Cardiac muscle cell (in vitro differentiated cells and primary cell): ENCODE measurements at regions not wholly inside any gene's neighbourhood (a gene's known extent, or its start where the extent isn't known, plus 50 kb on each side); places are given as distances from the start of the nearest gene placed in this dataset.

Source experiments
- DNase-seq, 2 donors: peaks; one replicate each; pipeline versions ENCODE4 v3.0.0 to v3.0.0-alpha.2; 2010 to 2017; ENCODE audit warnings: low read depth in 1 of 2, low spot score in 1 of 2
- H3K27ac ChIP-seq: fragments of 200-600 bp; sonication (generic); 2 replicates; pipeline ENCODE4 v1.5.1; 2016
- H3K27me3 ChIP-seq: fragments of 200-600 bp; sonication (generic); 2 replicates; pipeline ENCODE4 v1.6.0; 2016; ENCODE audit warnings: control low read depth
- H3K36me3 ChIP-seq: fragments of 200-600 bp; sonication (generic); 2 replicates; pipeline ENCODE4 v1.5.1; 2016; ENCODE audit warnings: control low read depth
- H3K4me1 ChIP-seq: fragments of 200-600 bp; sonication (generic); 2 replicates; pipeline ENCODE4 v1.8.1; 2017; ENCODE audit warnings: low read depth, mild to moderate bottlenecking, mixed run types
- H3K4me3 ChIP-seq: fragments of 200-600 bp; sonication (generic); 2 replicates; pipeline ENCODE4 v1.5.1; 2016; ENCODE audit warnings: mild to moderate bottlenecking
- H3K9me3 ChIP-seq: fragments of 200-600 bp; sonication (generic); 2 replicates; pipeline ENCODE4 v1.5.1; 2017; ENCODE audit warnings: low read depth, mild to moderate bottlenecking, control low read depth
- TF ChIP-seq, protein P1 (sequence below): IDR thresholded peaks from 2 replicates; pipeline ENCODE4 v1.5.1; 2012; ENCODE audit warnings: low read depth, mild to moderate bottlenecking, low read length

DNA sequence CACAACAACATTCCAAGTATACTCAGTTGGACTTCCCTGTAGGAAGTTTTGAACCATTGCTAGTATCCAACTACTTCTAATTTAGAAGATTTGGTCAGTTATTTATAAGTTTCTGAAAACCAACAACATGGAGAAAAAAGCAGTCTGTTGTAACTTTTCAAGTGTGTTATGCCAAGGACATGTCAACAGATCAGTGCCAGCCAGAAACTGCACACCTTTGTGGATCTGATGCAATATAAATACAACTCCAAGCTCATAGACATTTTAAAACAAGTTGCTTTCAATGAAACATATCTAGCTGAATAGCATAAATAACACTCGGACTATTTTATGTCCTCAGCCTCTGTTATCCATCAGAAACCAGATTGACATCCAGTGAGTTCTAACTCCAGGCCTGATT lies 58.3 kb upstream of the CARMIL1 start:
- no peaks in the 10 kb centered on the region for H3K4me1 ChIP-seq
- H3K9me3 ChIP-seq, result no peaks in the 10 kb centered on the region
- TF ChIP-seq, protein P1, sequence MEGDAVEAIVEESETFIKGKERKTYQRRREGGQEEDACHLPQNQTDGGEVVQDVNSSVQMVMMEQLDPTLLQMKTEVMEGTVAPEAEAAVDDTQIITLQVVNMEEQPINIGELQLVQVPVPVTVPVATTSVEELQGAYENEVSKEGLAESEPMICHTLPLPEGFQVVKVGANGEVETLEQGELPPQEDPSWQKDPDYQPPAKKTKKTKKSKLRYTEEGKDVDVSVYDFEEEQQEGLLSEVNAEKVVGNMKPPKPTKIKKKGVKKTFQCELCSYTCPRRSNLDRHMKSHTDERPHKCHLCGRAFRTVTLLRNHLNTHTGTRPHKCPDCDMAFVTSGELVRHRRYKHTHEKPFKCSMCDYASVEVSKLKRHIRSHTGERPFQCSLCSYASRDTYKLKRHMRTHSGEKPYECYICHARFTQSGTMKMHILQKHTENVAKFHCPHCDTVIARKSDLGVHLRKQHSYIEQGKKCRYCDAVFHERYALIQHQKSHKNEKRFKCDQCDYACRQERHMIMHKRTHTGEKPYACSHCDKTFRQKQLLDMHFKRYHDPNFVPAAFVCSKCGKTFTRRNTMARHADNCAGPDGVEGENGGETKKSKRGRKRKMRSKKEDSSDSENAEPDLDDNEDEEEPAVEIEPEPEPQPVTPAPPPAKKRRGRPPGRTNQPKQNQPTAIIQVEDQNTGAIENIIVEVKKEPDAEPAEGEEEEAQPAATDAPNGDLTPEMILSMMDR, result no peak
- no peaks in the 10 kb centered on the region for H3K27me3 ChIP-seq
- no peak for DNase-seq
- H3K27ac ChIP-seq, result no peak overlapping the region
- H3K36me3 ChIP-seq, result no peaks in the 10 kb centered on the region
- no peak overlapping the region for H3K4me3 ChIP-seq

- DNase-seq, result no peak
- H3K9me3 ChIP-seq, result no peaks in the 10 kb centered on the region
- no peaks in the 10 kb centered on the region for H3K27me3 ChIP-seq
- H3K27ac ChIP-seq, result no peak overlapping the region
- no peaks in the 10 kb centered on the region for H3K4me1 ChIP-seq
- no peak overlapping the region for H3K4me3 ChIP-seq
- no peaks in the 10 kb centered on the region for H3K36me3 ChIP-seq
- TF ChIP-seq, protein P1, result no peak
Measured at GRCh38 chr6:25222006-25222678, 57.0 kb upstream of the CARMIL1 start.

DNA sequence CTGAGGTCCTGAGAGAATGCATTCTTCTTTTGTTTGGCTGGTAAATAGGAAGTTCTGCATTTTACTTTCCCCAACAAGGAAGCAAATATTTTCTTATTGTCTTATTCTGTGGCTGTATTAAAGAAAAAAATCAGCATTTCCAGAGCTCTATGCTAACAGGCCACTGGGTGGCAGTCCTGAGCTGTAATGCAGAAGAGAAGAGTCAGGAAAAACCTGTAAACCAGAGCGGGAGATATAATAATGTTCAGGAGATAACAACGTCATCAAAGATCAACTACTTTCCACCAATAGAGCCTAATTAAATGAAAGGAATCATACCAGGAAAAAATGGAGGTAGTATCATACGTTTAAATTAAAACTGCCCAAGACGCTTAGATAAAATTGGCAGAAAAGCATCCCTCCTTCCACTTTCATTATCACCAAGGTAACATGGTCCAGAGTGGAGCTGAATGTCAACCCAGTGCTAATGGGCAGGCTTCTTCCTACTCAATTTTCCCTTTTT lies 55.6 kb upstream of the CARMIL1 start:
- no peaks in the 10 kb centered on the region for H3K9me3 ChIP-seq
- no peak overlapping the region for H3K27ac ChIP-seq
- no peaks in the 10 kb centered on the region for H3K36me3 ChIP-seq
- no peaks in the 10 kb centered on the region for H3K4me1 ChIP-seq
- TF ChIP-seq, protein P1, result peak; percentile 85
- no peak overlapping the region for H3K4me3 ChIP-seq
- peaks cover 5% of the 10 kb centered on the region for H3K27me3 ChIP-seq
- DNase-seq, result peak; percentile 71 to 80

DNA sequence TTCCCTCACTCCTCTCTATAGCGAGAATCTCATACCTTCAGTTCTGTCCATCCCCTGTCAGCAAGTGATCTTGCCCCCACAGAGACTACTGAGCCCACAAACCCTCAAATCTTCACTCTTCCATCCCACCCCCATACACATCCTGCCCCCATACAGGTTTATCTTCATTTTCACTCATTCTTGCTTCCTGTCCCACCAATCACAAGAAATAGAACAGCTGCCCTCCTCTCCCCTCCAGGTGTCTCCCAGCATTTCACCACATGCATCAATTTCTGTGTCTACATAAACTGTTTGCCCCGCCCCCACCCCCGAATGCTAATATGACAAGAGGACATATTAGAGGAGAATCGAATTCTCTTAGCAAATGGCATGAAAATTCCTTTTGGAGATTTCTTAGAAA lies 54.9 kb upstream of the CARMIL1 start:
- no peaks in the 10 kb centered on the region for H3K9me3 ChIP-seq
- no peaks in the 10 kb centered on the region for H3K4me1 ChIP-seq
- no peaks in the 10 kb centered on the region for H3K36me3 ChIP-seq
- TF ChIP-seq, protein P1, result no peak
- DNase-seq, result no peak
- H3K27me3 ChIP-seq, result peaks cover 5% of the 10 kb centered on the region
- no peak overlapping the region for H3K4me3 ChIP-seq
- H3K27ac ChIP-seq, result no peak overlapping the region

- peaks cover 8% of the 10 kb centered on the region for H3K27me3 ChIP-seq
- peak in 1 of 2 donors; percentile 18 for DNase-seq
- H3K4me1 ChIP-seq, result no peaks in the 10 kb centered on the region
- TF ChIP-seq, protein P1, result no peak
- no peaks in the 10 kb centered on the region for H3K9me3 ChIP-seq
- H3K36me3 ChIP-seq, result no peaks in the 10 kb centered on the region
- no peak overlapping the region for H3K4me3 ChIP-seq
- no peak overlapping the region for H3K27ac ChIP-seq
Measured at GRCh38 chr6:25227854-25228253, 51.3 kb upstream of the CARMIL1 start.
